NCI-H2107 treated with DMSO at 0.1 percent for 48 hours (cell line): ENCODE measurements at regions not wholly inside any gene's neighbourhood (a gene's known extent, or its start where the extent isn't known, plus 50 kb on each side); places are given as distances from the start of the nearest gene placed in this dataset.
"Not testable (repeated sequence)": the region's sequence is repeated elsewhere in the genome, so short reads cannot be mapped to it uniquely, and the experiment has no call there.

Source experiments
- DNase-seq: peaks from one replicate; lab custom pipeline; 2025; ENCODE audit not compliant: unreplicated experiment; lab: John Stamatoyannopoulos, UW

GRCh38 chr11:23320131-23320530 lies 459.9 kb upstream of the CCDC179 start:
- no peak for DNase-seq

DNA sequence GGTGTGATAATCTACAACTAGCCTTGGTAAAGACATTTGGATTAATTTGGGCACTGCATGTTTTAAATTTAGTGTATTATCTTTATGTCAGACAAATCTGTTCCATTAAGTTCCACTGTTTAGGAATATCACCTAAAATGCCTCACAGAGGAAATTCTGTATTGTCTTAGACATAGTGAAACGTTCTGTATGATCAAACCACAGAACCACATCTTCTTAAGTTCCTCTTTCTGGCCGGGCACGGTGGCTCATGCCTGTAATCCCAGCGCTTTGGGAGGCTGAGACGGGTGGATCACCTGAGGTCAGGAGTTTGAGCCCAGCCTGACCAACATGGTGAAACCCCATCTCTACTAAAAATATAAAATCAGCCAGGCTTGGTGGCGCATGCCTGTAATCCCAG lies 475.3 kb upstream of the CCDC179 start:
- not testable (repeated sequence) for DNase-seq

- no peak for DNase-seq
Measured at GRCh38 chr11:23336961-23337360, 476.7 kb upstream of the CCDC179 start.

DNA sequence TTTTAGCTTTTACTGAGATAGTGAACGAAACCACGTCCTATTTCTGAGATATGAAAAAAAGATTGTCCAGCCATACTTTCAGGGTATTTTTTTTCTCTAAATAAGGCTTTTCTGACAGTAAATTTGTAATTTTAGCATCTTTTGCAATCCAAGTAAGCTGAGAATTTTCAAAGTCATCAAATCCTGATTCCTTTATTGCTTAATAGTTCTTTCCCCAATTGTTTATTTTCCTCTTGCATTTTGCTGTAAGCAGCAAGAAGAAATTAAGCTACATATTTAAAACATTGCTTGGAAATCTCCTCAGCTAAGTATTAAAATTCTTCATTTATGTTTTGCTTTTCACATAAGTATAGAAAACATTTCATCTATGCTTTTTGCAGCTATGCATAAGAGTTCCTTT lies 493.3 kb upstream of the CCDC179 start:
- DNase-seq, result no peak

DNA sequence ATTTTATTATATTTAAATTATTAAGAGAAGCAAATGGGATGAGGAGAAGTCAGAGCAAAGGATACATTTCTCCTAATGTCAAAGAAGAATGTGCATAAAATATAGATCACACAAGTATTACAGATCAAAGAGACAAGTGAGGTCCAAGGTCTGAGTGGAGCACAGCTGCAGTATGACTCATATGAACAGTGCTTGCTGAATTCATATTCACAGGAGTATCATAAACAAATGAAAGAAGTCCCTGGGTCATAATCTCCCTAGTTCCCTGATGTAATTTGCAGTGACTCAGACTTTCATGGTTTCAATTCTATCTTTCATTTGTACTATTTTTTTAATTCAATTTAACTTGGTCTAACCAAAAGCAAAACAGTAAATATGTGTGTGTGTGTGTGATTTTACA lies 499.0 kb upstream of the CCDC179 start:
- DNase-seq, result no peak

DNA sequence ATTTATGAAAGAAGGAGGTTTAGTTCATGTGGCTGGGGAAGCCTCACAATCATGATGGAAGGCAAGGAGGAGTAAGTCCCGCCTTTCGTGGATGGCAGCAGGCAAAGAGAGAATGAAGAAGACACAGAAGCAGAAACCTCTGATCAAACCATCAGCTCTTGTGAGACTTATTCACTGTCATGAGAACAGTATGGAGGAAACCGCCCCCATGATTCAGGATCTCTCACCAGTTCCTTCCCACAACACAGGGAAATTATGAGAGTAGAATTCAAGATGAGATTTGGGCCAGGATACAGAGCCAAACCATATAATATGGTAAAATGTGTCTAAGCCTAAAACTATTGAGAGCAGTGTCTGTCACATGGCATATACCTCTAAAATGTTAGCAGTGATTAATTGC lies 503.8 kb upstream of the CCDC179 start:
- DNase-seq, result no peak

DNA sequence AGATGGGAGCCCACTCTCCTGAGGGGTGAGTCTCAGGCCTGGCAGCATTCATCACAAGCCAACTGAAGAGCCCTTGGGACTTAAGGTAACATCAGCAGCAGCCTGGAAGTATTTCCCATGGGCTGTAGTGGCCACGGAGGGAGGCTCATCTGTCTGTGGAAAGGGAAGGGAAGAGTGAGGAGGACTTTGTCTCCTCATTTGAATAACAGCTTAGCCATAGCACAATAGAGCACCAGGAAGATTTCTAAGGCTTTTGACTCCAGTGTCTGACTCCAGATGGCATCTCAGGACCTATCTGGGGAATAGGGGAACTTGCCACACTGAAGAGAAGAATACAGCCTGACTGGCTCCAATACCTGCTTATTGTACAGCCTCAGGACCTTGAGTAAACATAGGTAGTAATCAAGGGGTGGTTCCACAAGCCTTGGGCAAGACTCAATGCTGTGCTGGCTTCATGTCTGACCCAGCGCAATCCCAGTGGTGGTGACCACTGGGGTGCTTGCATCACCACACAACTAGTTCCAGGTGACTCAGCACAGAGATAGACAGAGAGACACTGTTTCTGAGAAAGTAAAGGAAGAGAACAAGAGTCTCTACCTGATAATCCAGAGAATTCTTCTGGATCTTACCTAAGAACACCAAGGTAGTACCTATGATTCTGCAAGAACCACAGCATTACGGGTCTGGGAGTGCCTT lies 510.5 kb upstream of the CCDC179 start:
- DNase-seq, result no peak

DNA sequence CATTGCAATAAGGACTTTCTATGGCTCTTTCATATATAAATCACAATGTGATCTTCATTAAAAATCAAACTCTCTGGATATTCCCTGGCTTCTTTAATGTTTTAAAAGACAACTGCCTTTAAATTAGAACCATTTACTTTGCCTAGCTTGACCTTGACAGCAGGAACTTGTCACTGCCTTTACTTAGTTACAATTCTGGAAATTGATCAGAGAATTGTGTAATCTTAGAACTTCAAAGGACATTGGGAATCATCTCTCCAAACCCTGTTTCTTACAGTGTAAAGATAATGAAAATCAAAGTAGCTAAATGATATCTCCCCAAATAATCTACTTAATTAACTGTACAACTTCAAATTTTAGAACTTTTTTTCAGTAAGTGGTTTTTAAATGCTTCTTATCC lies 517.6 kb upstream of the CCDC179 start:
- no peak for DNase-seq

DNA sequence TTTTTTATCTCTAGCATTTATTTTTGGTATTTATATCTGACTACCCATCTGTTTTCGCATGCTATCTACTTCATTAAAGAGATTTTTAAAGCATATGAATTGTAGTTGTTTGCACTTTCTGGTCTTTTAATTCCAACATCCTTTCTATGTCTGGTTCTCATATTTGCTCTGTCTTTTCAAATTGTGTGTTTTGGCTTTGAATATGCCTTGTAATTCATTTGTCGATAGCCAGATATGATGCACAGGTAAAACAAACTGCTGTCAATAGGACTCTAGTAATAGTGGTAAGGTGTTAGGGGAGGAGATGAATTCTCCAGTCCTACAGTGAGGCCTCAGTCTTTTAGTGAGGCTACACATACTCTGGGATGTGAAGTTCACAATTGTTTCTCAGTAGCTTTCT lies 530.8 kb upstream of the CCDC179 start:
- no peak for DNase-seq

DNA sequence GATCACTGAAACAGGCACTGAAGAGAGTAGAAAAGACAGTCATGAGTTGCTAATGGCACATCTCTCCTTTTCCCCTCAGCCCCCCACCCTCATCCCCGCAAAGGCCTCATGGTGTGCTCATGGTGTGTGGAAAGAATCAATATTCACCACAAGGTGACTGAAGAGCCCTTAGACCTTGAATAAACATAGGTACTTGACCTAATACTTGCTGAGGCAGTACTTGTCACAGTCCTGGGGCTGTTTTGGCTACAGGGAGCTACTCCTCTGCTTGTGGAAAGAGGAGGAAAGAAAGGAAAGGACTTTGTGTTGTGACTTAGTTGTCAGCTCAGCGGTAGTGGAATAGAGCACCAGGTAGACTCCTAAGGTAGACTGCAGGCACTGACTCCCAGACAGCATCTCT lies 537.8 kb upstream of the CCDC179 start:
- DNase-seq, result no peak

- no peak for DNase-seq
Measured at GRCh38 chr11:23399995-23400394, 539.7 kb upstream of the CCDC179 start.

DNA sequence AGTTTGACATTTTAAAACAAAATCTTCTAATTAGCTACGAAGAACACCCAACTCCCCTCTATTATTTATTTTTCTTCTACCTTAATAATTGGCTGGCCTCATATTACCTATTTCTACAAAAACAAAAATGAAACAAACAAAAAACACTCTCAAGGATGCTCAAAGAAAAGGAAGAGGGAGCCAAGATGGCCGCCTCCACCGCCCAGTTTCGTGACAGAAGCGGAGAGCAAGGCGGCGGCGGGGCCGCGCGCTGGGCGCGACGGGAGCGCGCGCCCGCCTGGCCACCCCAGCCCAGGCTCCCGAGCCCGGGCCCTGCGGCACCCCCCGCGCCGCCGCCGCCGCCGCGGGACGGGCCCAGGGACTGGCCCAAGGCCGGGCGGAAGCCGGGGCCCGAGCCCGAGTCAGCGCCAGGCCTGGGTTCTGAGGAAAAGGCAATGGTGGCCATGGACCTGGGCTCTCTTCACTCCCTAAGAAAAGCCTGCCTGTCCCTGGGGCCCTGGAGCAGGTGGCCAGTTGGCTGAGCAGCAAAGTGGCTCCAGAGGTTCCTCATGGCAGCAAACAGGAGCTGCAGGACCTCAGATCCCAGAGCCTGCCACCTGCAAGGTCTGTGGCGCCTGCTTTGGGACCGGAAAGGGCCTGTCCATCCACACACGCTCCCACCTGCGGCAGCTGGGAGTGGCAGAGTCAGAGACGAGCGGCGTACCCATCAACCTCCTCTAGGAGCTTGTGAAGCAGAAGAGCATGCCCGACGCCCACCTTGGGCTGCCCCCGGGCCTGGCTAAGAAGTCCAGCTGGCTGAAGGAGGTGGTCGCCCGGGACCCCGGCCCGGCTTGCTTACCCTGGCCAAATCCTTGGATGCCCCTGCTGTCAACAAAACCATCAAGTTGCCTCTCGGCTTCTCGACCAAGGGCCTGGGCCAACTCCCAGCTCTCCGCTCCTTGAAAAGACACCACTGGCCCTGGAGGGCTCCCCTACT lies 543.2 kb upstream of the CCDC179 start:
- DNase-seq, result no peak

DNA sequence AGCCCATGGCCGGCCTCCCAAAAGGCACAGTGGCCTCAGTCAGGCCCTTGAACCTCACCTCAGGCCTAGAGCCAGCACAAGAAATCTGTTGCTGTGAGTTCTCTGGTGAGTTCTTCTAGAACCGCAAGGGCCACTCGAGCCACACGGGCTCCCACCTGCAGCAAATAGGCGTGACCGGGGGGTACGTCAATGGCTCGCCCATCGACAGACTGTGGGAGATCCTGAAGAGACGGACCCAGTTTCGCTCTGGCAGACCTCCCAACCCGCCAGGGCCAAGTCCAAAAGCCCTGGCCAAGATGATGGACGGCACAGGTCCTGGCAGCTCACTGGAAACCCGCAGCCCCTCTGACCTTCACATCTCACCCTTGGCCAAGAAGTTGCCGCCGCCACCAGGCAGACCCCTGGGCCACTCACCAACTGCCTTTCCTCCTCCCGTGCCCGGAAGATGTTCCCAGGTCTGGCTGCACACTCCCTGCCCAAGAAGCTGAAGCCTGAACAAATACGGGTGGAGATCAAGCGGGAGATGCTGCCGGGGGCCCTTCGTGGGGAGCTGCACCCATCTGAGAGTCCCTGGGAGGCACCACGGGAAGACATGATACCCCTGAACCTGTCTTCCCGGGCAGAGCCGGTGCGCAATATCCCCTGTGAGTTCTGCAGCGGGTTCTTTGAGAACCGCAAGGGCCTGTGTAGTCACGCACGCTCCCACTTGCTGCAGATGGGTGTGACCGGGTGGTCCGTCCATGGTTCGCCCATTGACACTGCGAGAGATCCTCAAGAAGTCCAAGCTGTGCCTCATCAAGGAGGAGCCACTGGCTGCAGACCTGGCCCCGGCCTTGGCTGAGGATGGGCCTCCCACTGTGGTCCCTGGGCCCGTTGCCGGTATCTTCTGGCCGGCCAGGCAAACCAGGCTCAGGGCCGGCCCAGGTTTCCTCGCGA lies 544.2 kb upstream of the CCDC179 start:
- no peak for DNase-seq

GRCh38 chr11:23405350-23405937 lies 545.2 kb upstream of the CCDC179 start:
- DNase-seq, result no peak

DNA sequence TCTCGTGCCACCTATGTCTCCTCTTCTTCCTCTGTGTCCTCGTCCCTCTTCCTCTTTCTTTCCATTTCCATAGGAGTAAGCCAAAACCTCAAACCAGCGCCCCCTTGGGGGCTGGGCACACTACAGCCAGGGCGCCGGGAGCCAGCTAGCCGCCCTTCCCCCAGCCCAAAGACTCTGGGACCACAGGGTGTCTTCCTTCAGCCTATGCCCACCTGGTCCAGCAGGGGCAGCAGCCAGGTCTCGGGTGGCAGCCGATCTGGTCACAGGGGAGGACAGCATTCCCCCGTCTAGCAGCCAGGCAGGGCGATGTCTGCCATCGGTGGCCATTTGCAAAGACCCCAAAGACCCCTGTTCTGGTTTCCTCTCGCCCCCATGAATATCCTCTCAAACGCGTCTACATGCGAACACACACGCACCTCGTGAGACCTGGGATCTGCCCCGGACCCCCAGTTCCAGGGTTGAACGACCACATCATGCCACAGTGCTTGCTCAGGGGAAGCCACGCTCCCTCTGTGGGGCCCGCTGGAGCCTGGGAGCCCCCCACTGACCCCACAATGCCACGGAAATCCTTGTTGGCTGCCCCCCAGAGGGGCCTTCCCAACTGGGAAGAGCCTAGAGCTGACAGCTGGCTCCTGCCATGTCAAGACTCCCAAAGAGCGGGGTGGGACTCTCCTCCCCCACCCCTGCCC lies 546.0 kb upstream of the CCDC179 start:
- no peak for DNase-seq

DNA sequence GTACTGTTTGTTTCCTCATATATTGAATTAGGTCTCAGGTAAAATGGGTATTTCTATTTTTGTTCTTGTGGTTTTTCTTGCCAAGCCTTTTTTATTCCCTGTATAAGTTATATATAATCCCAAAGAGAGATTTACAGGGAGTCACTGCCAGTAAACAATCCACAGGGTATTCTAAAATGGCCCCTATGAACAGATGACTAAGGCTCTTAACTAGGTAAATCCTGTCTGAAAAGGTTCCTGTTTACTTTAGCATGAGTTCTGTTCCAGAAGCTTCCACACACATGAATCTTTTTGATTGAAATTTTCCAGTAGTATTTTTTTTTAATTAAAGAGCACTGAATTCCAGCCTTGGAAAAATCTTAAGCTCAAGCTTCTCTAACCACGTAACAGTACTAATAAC lies 552.8 kb upstream of the CCDC179 start:
- DNase-seq, result no peak

DNA sequence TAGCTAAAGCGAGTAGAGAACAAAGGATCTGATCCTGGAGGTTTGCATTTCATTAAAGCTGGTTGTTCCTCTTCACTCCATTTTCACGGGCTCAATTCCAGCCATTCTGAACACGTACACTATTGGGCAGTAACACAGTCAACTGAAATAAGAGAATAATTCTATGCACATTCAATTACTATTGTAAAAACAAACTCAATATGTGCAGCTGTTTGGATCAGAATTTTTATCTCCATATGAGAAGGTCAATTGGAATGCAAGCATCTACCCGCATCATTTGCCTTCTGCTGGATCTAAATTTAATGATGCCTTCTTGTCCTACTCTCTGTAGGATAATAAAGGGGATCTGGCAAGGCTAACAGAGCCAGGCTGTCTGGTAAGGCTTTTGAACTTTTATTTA lies 562.8 kb upstream of the CCDC179 start:
- no peak for DNase-seq

DNA sequence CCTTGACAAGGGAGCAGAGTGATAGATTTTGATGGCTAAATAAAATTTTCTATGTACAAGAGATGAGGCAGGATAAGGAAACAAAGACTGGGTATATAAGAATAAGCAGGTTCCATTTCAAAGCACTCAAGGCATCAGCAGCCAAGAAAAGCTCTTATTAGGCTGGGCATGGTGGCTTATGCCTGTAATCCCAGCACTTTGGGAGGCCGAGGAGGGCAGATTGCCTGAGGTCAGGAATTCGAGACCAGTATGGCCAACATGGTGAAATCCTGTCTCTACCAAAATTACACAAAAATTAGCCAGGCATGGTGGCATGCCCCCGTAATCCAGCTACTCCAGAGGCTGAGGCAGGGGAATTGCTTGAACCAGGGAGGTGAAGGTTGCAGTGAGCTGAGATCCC lies 563.4 kb upstream of the CCDC179 start:
- no peak for DNase-seq

GRCh38 chr11:23425381-23425780 lies 565.1 kb upstream of the CCDC179 start:
- DNase-seq, result no peak

- DNase-seq, result no peak
Measured at GRCh38 chr11:23429569-23429968, 569.3 kb upstream of the CCDC179 start.
